HUDEP-2 (cell line): ENCODE measurements at regions not wholly inside any gene's neighbourhood (a gene's known extent, or its start where the extent isn't known, plus 50 kb on each side); places are given as distances from the start of the nearest gene placed in this dataset.
"Not testable (repeated sequence)": the region's sequence is repeated elsewhere in the genome, so short reads cannot be mapped to it uniquely, and the experiment has no call there.

Source experiments
- DNase-seq, 76 experiments: peaks; one replicate each; lab custom pipeline; 2025; ENCODE audit not compliant: unreplicated experiment in 76 of 76; lab: John Stamatoyannopoulos, UW

- DNase-seq: no peak
These were observed 689.8 kb upstream of the NXPH2 start for GRCh38 chr2:139469985-139470384.

DNA sequence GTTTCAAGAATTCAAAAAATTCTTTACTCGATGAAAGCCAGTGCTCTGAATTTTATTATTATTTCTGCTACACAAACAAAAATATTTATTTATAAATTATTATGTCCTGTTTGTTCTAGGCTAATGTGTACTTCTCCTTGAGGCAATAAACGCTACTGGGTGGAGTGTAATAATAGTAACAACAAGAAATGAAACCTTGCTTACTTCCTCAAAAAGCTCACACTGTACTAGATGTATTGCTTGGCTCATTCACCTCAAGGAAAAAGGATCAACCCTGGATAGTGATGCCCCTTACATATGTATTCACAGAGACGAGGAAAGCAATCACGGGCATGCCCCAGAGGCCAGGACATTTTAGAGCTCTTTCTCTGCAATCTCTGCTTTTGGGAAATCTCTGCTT lies 685.6 kb upstream of the NXPH2 start:
- no peak for DNase-seq

- DNase-seq: no peak
These were observed 677.7 kb upstream of the NXPH2 start for GRCh38 chr2:139457873-139458272.

DNA sequence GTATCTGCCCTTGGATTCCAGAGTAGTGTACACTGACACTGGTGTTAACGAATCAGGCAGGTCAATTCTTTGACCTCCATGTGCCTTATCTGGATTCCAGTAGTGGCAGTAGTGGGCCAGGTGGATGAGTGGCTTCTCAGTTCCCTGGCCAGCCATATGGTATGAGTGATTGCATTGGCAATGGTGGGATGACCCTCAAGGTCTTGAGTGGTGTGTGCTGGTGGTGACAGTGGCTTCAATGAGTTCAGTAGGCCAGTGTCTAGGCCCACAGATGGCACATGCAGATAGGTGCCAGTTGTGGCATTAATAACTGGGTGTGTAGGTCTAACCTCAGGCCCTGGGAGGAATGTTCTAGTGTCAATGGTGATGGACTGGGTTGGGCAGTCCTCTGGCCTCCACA lies 674.1 kb upstream of the NXPH2 start:
- DNase-seq: no peak

- DNase-seq: no peak
These were observed 658.9 kb upstream of the NXPH2 start for GRCh38 chr2:139439100-139439499.

DNA sequence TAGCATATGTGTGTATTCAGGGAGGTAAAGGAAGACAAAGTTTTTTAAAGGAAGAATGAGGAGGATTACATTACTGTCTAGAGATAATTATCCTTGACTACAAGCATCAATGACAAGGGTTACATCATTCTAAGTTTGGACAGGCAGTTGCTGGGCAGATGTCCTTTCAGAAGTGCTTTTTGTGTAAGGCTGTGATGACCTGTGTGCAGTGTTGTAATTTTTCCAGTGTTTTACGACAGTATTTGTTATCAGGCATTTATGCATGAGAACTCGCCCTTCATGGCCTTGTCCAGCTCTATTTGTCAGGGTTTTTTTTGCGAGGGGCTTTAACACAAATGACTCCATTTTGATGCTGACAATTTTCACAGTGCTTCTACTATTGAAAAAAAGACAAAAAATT lies 658.3 kb upstream of the NXPH2 start:
- DNase-seq: no peak

GRCh38 chr2:139427164-139427563 lies 647.0 kb upstream of the NXPH2 start:
- DNase-seq: no peak

- no peak for DNase-seq
These were observed 643.9 kb upstream of the NXPH2 start for GRCh38 chr2:139424101-139424500.

GRCh38 chr2:139411236-139411635 lies 631.0 kb upstream of the NXPH2 start:
- DNase-seq: no peak

GRCh38 chr2:139410833-139411174 lies 630.6 kb upstream of the NXPH2 start:
- not testable (repeated sequence) for DNase-seq

GRCh38 chr2:139410147-139410832 lies 630.1 kb upstream of the NXPH2 start:
- not testable (repeated sequence) for DNase-seq

DNA sequence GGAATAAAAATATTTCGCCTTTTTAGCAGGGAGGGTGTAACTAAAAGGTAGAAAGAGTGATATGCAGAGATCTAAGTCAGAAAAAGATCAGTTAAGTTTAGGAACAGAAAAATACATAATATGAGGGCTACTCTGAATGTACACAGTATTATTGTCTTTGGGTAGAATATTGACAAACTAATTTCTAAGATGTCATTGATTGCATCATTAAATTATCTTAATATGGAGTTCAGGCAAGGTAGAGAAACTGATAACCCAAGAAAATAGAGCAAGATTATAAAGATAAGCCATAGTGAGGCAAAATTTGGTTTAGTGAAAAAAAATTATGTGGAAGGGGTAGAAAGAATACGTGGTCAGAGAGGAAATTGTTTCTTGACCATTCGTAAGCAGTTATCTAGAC lies 629.0 kb upstream of the NXPH2 start:
- no peak for DNase-seq

DNA sequence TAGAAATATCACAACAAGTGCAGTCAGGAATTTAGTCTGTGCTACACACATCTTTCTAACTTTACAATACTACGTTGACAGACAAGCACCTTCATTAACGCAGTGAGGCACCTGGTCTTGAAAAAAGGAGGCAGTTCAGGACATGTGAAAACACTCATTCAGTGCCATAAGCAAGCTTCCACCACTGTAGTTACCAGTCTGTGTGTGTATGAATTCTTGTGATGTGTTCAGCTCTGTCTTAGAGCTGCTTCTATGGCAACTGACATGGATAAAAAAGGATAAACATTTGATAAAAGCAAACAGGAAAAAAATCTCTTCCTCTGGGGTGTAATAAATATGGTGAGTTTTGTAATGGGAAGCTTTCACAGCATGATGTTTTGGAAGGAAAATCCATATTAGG lies 623.8 kb upstream of the NXPH2 start:
- no peak for DNase-seq

GRCh38 chr2:139394801-139395200 lies 614.6 kb upstream of the NXPH2 start:
- DNase-seq: no peak

DNA sequence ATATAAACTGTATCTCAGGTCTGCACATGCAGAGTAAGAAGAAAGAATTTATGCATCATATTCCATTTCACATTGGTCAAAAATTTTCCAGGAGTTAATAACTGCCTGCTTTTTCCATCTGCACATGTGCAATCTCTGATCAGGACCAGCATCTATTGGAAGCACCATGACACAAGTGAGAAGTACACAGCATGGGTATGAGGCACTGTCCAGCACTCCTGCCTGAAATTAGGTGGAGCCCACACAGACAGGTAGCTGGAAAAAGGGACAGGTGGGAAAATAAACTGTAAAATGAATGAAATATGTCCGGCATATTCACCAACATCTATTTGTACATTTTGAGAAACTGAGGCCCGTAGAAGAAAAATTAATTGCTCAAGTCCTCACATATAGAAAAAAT lies 609.2 kb upstream of the NXPH2 start:
- no peak for DNase-seq

DNA sequence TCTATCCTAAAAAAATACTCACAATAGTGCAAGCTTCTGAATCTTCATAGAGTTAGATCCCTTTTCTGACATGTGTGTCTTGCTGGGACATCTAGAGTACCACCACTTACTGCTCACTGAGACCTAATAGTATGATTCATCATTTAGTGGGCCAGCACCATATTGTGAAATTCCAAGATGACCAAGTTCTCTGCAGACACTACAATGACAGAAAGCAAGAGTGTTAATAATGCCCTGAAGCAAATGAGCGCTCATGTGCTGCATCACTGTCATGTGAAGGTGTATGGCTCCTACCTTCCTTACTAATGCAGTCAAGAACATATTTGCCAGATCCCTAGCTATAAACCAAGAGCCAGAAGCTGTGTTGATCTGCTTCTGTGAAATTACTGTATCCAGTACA lies 606.2 kb upstream of the NXPH2 start:
- DNase-seq: no peak

DNA sequence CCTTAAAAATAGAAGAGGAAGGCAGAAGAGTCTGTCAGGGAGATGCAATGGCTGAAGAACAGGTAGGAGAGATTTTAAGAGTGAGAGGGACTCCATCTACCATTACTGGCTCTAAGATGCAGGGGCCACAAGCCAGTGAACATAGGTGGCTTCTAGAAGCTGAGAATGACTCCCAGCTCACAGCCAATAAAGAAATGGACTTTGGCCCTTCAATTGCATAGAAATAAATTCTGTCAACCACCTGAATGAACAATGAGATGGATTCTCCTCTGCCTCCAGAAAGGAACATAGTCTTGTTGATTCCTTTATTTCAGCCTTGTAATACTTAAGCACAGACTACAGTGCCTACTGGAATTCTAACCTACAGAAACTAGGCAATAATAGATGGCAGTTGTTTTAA lies 603.3 kb upstream of the NXPH2 start:
- no peak for DNase-seq

DNA sequence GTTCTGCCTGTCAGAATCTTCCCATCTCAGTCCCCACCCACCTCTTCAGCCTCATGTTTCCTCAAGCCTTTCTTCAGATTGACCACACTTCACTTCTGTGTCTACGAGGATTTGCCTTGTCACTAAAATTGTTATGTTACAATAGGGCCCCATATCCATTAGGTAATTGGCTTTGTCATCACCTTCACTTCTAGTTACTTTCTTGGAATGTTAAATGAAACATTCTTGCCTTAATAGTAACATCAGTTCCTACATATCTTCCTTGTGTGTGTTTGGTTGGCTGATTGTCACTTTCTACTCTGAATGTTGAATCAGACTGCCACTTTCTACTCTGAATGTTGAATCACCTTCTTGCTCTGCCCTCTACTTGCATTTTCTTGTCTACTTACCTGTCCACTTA lies 599.9 kb upstream of the NXPH2 start:
- DNase-seq: no peak

DNA sequence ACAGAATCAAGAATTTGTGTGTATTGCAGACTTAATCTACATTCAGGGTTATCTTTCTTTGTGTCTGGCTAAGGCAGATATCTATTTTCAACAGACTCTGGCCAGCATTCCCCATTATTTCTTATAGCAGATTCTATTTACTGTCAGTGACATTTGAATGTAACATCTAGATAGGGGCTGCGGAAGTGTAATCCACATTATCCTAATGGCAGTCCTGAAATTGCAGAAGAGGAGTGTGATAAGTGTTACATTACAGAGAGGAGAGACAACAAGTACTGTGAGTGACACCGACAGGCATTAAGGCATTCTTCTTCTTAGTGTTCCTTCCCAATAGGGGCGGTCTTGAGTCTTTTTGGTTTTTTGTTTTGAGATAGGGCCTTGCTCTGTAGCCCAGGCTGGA lies 598.2 kb upstream of the NXPH2 start:
- no peak for DNase-seq

GRCh38 chr2:139374296-139374850 lies 594.2 kb upstream of the NXPH2 start:
- DNase-seq: no peak

DNA sequence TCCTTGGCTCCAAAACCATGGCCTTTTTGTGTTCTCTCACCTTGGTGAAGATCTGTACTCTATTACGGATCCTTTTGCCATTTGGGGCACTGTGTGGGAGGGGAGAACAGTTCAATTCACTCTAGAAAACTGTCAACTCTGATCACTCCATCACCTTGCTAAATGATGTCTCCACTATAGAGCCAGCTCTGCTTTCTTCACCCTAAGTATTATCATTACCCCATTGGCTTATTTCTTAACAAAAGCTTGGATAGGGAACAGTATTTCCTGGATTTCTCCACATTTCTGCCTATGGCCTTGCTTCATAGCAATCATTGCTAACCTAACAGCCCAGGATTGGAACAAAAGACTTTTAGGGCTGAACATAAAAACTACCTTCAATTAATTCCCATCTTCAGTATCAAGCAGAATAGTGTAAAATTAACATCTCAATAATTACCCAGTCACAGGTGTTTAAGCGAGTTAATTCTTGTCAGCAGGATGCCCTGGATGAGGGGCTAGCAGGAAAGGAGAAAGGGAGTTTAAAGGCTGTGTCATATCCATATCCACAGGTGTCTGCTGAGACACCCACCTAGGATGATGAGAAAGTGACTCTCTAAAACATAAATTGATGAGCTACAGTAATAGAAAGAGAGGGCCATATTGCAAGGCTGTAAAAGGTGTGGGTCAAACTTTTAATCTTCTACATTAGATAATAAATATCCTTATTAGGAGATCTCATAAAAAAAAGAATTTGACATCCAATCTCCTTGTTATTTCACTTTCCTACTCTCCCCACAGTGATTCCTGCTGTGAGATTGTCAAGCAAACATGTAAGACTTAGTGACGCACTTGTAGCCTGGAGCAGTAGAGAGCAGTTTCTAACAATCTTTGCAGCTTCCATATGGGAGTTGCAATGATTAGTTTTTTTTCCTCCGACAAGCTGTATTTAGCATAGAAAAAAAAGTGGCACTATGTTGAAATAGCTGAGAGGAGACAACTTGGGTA lies 589.5 kb upstream of the NXPH2 start:
- DNase-seq: no peak

GRCh38 chr2:139367416-139367815 lies 587.2 kb upstream of the NXPH2 start:
- no peak for DNase-seq
